ENCODE measurements at regions not wholly inside any gene's neighbourhood (a gene's known extent, or its start where the extent isn't known, plus 50 kb on each side); places are given as distances from the start of the nearest gene placed in this dataset.

GRCh38 chr3:174376346-174376745 is 482.8 kb upstream of the NAALADL2 start:
- TF ChIP-seq POLR2A (IDR thresholded peaks at IDR 0.05) (no peak), CTCF (IDR thresholded peaks at IDR 0.05) (no peak)
- Histone ChIP-seq H3K4me3 (no peak overlapping the region), H3K4me1 (no peaks in the 10 kb centered on the region), H3K27ac (no peak overlapping the region), H3K9me3 (no peaks in the 10 kb centered on the region), H3K27me3 (no peaks in the 10 kb centered on the region), H3K36me3 (peaks cover 0 to 2% of the 10 kb centered on the region in 2 donors)
- DNase-seq = no peak
- intact Hi-C loops (cut with DNase I; ENCODE audit: low total_unique reads) = no loop called here

- intact Hi-C loops (cut with DNase I; ENCODE audit: low total_unique reads) = no loop called here
- H3K27ac ChIP-seq = no peak overlapping the region
- no peaks in the 10 kb centered on the region for H3K9me3 ChIP-seq
- H3K4me1 ChIP-seq = no peaks in the 10 kb centered on the region
- TF ChIP-seq CTCF (IDR thresholded peaks at IDR 0.05) (no peak), POLR2A (IDR thresholded peaks at IDR 0.05) (no peak)
- peaks cover 0 to 2% of the 10 kb centered on the region in 2 donors for H3K36me3 ChIP-seq
- H3K4me3 ChIP-seq = no peak overlapping the region
- DNase-seq = no peak
- H3K27me3 ChIP-seq = no peaks in the 10 kb centered on the region
Observed at GRCh38 chr3:174377096-174377495, 482.0 kb upstream of the NAALADL2 start.

- H3K27me3 ChIP-seq = no peaks in the 10 kb centered on the region
- peaks cover 0 to 2% of the 10 kb centered on the region in 2 donors for H3K36me3 ChIP-seq
- H3K4me3 ChIP-seq = no peak overlapping the region
- no peak overlapping the region for H3K27ac ChIP-seq
- H3K9me3 ChIP-seq = no peaks in the 10 kb centered on the region
- DNase-seq = no peak
- intact Hi-C loops (cut with DNase I; ENCODE audit: low total_unique reads) = no loop called here
- no peaks in the 10 kb centered on the region for H3K4me1 ChIP-seq
- TF ChIP-seq CTCF (IDR thresholded peaks at IDR 0.05) = no peak
- TF ChIP-seq POLR2A (IDR thresholded peaks at IDR 0.05) = no peak
Observed at GRCh38 chr3:174377684-174378083, 481.4 kb upstream of the NAALADL2 start.

GRCh38 chr3:174382878-174383277 is 476.3 kb upstream of the NAALADL2 start:
- no peaks in the 10 kb centered on the region for H3K9me3 ChIP-seq
- no peak for TF ChIP-seq POLR2A (IDR thresholded peaks at IDR 0.05)
- no peak for TF ChIP-seq CTCF (IDR thresholded peaks at IDR 0.05)
- H3K4me1 ChIP-seq = no peaks in the 10 kb centered on the region
- DNase-seq = no peak
- no peak overlapping the region for H3K27ac ChIP-seq
- H3K27me3 ChIP-seq = no peaks in the 10 kb centered on the region
- intact Hi-C loops (cut with DNase I; ENCODE audit: low total_unique reads) = no loop called here
- no peak overlapping the region for H3K4me3 ChIP-seq
- no peaks in the 10 kb centered on the region for H3K36me3 ChIP-seq

- Histone ChIP-seq H3K27ac (no peak overlapping the region), H3K9me3 (no peaks in the 10 kb centered on the region), H3K4me3 (no peak overlapping the region), H3K27me3 (no peaks in the 10 kb centered on the region), H3K36me3 (no peaks in the 10 kb centered on the region), H3K4me1 (no peaks in the 10 kb centered on the region)
- TF ChIP-seq CTCF (IDR thresholded peaks at IDR 0.05) = no peak
- TF ChIP-seq POLR2A (IDR thresholded peaks at IDR 0.05) = no peak
- DNase-seq = no peak
- intact Hi-C loops (cut with DNase I; ENCODE audit: low total_unique reads) = no loop called here
Observed at GRCh38 chr3:174387736-174388135, 471.4 kb upstream of the NAALADL2 start.
